DOHH2 (cell line): ENCODE measurements at regions not wholly inside any gene's neighbourhood (a gene's known extent, or its start where the extent isn't known, plus 50 kb on each side); places are given as distances from the start of the nearest gene placed in this dataset.

ENCODE experiments used
- EZH2phosphoT487 ChIP-seq: fragments of 200-600 bp; sonication (generic); IDR thresholded peaks from 2 replicates; pipeline ENCODE4 v1.6.1; 2017; ENCODE audit warnings: borderline replicate concordance, mild to moderate bottlenecking, antibody characterized with exemption, low read length, moderate library complexity, mixed read lengths
- TF ChIP-seq, protein P1 (sequence below): fragments of 200-600 bp; sonication (generic); IDR thresholded peaks from one replicate; pipeline ENCODE4 v1.5.1; 2014; ENCODE audit warnings: antibody characterized with exemption, mild to moderate bottlenecking, low read depth, low read length; ENCODE audit not compliant: poor library complexity, severe bottlenecking

DNA sequence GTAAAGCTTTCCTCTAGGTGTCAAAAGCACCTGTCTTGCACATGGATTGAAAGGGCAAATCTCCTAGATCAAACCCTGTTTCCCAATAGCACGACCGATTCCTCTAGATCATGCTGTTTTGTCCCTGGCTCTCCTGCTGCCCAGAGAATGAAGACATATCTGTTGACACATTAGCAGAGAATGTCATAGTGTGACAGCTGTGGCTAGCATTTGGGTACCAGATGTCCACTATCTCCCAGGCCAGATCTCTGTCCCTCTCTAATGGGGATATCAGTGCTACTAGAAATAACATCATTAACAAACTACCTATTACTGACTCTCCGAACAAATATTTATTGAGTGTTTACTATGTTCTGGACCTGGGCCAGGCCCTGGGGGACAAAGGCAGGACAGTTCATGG, 72.4 kb upstream of the ISX start:
- TF ChIP-seq, protein P1, sequence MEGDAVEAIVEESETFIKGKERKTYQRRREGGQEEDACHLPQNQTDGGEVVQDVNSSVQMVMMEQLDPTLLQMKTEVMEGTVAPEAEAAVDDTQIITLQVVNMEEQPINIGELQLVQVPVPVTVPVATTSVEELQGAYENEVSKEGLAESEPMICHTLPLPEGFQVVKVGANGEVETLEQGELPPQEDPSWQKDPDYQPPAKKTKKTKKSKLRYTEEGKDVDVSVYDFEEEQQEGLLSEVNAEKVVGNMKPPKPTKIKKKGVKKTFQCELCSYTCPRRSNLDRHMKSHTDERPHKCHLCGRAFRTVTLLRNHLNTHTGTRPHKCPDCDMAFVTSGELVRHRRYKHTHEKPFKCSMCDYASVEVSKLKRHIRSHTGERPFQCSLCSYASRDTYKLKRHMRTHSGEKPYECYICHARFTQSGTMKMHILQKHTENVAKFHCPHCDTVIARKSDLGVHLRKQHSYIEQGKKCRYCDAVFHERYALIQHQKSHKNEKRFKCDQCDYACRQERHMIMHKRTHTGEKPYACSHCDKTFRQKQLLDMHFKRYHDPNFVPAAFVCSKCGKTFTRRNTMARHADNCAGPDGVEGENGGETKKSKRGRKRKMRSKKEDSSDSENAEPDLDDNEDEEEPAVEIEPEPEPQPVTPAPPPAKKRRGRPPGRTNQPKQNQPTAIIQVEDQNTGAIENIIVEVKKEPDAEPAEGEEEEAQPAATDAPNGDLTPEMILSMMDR, result no peak
- TF ChIP-seq EZH2phosphoT487, result no peak
